ENCODE measurements at regions not wholly inside any gene's neighbourhood (a gene's known extent, or its start where the extent isn't known, plus 50 kb on each side); places are given as distances from the start of the nearest gene placed in this dataset.
"Not testable (repeated sequence)": the region's sequence is repeated elsewhere in the genome, so short reads cannot be mapped to it uniquely, and the experiment has no call there.

GRCh38 chr10:37563107-37563714 is 294.2 kb downstream of the ZNF248 start:
- Histone ChIP-seq H3K27ac (no peak overlapping the region), H3K27me3 (no peaks in the 10 kb centered on the region), H3K9me3 (no peaks in the 10 kb centered on the region), H3K4me1 (no peaks in the 10 kb centered on the region), H3K36me3 (no peaks in the 10 kb centered on the region), H3K4me3 (no peak overlapping the region)
- DNase-seq, result no peak
- intact Hi-C loops (cut with DNase I), result no loop called here
- TF ChIP-seq CTCF (IDR thresholded peaks at IDR 0.05), result no peak
- TF ChIP-seq POLR2A (IDR thresholded peaks at IDR 0.05), result no peak
- WGBS, 2 donors, result 50 to 54% methylated on average over 1 of the region's 1 CpG

GRCh38 chr10:37552881-37553280 is 304.5 kb downstream of the ZNF248 start:
- intact Hi-C loops (cut with DNase I), result no loop called here
- H3K4me1 ChIP-seq, result no peaks in the 10 kb centered on the region
- no peak overlapping the region for H3K4me3 ChIP-seq
- no peaks in the 10 kb centered on the region for H3K27me3 ChIP-seq
- H3K36me3 ChIP-seq, result no peaks in the 10 kb centered on the region
- 80 to 89% methylated on average over 1 of the region's 1 CpG for WGBS, 2 donors
- no peak for TF ChIP-seq POLR2A (IDR thresholded peaks at IDR 0.05)
- no peak for TF ChIP-seq CTCF (IDR thresholded peaks at IDR 0.05)
- no peak for DNase-seq
- H3K27ac ChIP-seq, result no peak overlapping the region
- H3K9me3 ChIP-seq, result peaks cover 0 to 8% (median 0%) of the 10 kb centered on the region in 3 donors

- Histone ChIP-seq H3K27ac (no peak overlapping the region), H3K4me3 (no peak overlapping the region), H3K27me3 (no peaks in the 10 kb centered on the region), H3K4me1 (no peaks in the 10 kb centered on the region), H3K36me3 (no peaks in the 10 kb centered on the region), H3K9me3 (peaks cover 0 to 8% (median 0%) of the 10 kb centered on the region in 3 donors)
- intact Hi-C loops (cut with DNase I), result no loop called here
- 93 to 100% methylated on average over 1 of the region's 1 CpG for WGBS, 2 donors
- no peak for TF ChIP-seq POLR2A (IDR thresholded peaks at IDR 0.05)
- TF ChIP-seq CTCF (IDR thresholded peaks at IDR 0.05), result no peak
- no peak for DNase-seq
These were observed 308.4 kb downstream of the ZNF248 start for GRCh38 chr10:37549054-37549453.

- no peak for TF ChIP-seq POLR2A (IDR thresholded peaks at IDR 0.05)
- TF ChIP-seq CTCF (IDR thresholded peaks at IDR 0.05), result no peak
- no peaks in the 10 kb centered on the region for H3K36me3 ChIP-seq
- 44 to 47% methylated on average over 3 of the region's 3 CpGs for WGBS, 2 donors
- no peak overlapping the region for H3K27ac ChIP-seq
- no peaks in the 10 kb centered on the region for H3K4me1 ChIP-seq
- no peaks in the 10 kb centered on the region for H3K27me3 ChIP-seq
- intact Hi-C loops (cut with DNase I), result no loop called here
- peaks cover 0 to 15% (median 0%) of the 10 kb centered on the region in 3 donors for H3K9me3 ChIP-seq
- DNase-seq, result no peak
- H3K4me3 ChIP-seq, result no peak overlapping the region
These were observed 321.8 kb downstream of the ZNF248 start for GRCh38 chr10:37535459-37536246.

- Histone ChIP-seq H3K27ac (no peak overlapping the region), H3K4me3 (no peak overlapping the region), H3K27me3 (no peaks in the 10 kb centered on the region), H3K9me3 (peaks cover 0 to 15% (median 0%) of the 10 kb centered on the region in 3 donors), H3K4me1 (no peaks in the 10 kb centered on the region), H3K36me3 (no peaks in the 10 kb centered on the region)
- DNase-seq, result no peak
- intact Hi-C loops (cut with DNase I), result no loop called here
- 86 to 89% methylated on average over 3 of the region's 3 CpGs for WGBS, 2 donors
- no peak for TF ChIP-seq CTCF (IDR thresholded peaks at IDR 0.05)
These were observed 323.2 kb downstream of the ZNF248 start for GRCh38 chr10:37534166-37534565.

- H3K4me1 ChIP-seq; H3K27me3 ChIP-seq; H3K36me3 ChIP-seq; H3K9me3 ChIP-seq; DNase-seq; H3K27ac ChIP-seq; H3K4me3 ChIP-seq; intact Hi-C loops (cut with DNase I): not testable (repeated sequence)
- 18 to 44% methylated on average over 2 of the region's 2 CpGs for WGBS, 2 donors
These were observed 332.0 kb downstream of the ZNF248 start for GRCh38 chr10:37525410-37525809.
